GM23338 (cell line): ENCODE measurements at regions not wholly inside any gene's neighbourhood (a gene's known extent, or its start where the extent isn't known, plus 50 kb on each side); places are given as distances from the start of the nearest gene placed in this dataset.

Experiments
- ATAC-seq: fragments of 200-7000 bp; cut with Tn5 transposase; 3 replicates; pipeline ENCODE4 v1.9.1; 2020
- DNase-seq: peaks from one replicate; pipeline ENCODE4 v3.0.0-alpha.2; 2015; ENCODE audit warnings: low spot score
- H2AFZ ChIP-seq: fragments of 200-600 bp; sonication (generic); 2 replicates; pipeline ENCODE4 v1.8.0; 2016; ENCODE audit warnings: antibody characterized with exemption, mild to moderate bottlenecking, moderate library complexity
- H3F3A ChIP-seq: fragments of 200-600 bp; sonication (generic); replicated peaks from 2 replicates; pipeline ENCODE4 v1.8.0; 2017; ENCODE audit warnings: antibody characterized with exemption, mixed run types, low read depth
- H3K27ac ChIP-seq: fragments of 200-600 bp; sonication (generic); 2 replicates; pipeline ENCODE4 v1.6.1; 2016; ENCODE audit warnings: low read depth
- H3K27me3 ChIP-seq: fragments of 200-600 bp; sonication (generic); 2 replicates; pipeline ENCODE4 v1.8.0; 2016; ENCODE audit warnings: mild to moderate bottlenecking, mixed run types, moderate library complexity; ENCODE audit not compliant: insufficient read depth
- H3K36me3 ChIP-seq: fragments of 200-600 bp; sonication (generic); 2 replicates; pipeline ENCODE4 v1.8.0; 2016; ENCODE audit warnings: mild to moderate bottlenecking; ENCODE audit not compliant: insufficient read depth
- H3K4me1 ChIP-seq: fragments of 200-600 bp; sonication (generic); 2 replicates; pipeline ENCODE4 v1.8.0; 2016; ENCODE audit warnings: mild to moderate bottlenecking, moderate library complexity; ENCODE audit not compliant: insufficient read depth
- H3K4me2 ChIP-seq: fragments of 200-600 bp; sonication (generic); 2 replicates; pipeline ENCODE4 v1.7.1; 2017; ENCODE audit warnings: mixed run types
- H3K4me3 ChIP-seq: fragments of 200-600 bp; sonication (generic); 2 replicates; pipeline ENCODE4 v1.6.1; 2016; ENCODE audit warnings: mixed run types
- H3K79me2 ChIP-seq: fragments of 200-600 bp; sonication (generic); replicated peaks from 2 replicates; pipeline ENCODE4 v1.8.0; 2017; ENCODE audit warnings: mild to moderate bottlenecking; ENCODE audit not compliant: insufficient read depth
- H3K9me2 ChIP-seq: fragments of 200-600 bp; sonication (generic); 2 replicates; pipeline ENCODE4 v1.8.0; 2017; ENCODE audit not compliant: insufficient read depth
- H4K20me1 ChIP-seq: fragments of 200-600 bp; sonication (generic); replicated peaks from 2 replicates; pipeline ENCODE4 v1.8.0; 2017; ENCODE audit warnings: mild to moderate bottlenecking; ENCODE audit not compliant: insufficient read depth
- H3K27ac Mint-ChIP-seq: 2 replicates; pipeline ENCODE4 v1.8.0; 2020; ENCODE audit warnings: inconsistent platforms, mild to moderate bottlenecking, moderate library complexity, mixed read lengths
- H3K27me3 Mint-ChIP-seq: 3 replicates; pipeline ENCODE4 v1.8.0; 2022; ENCODE audit warnings: low read depth, mild to moderate bottlenecking, moderate library complexity, mixed read lengths, inconsistent platforms; ENCODE audit not compliant: insufficient read depth, poor library complexity
- H3K36me3 Mint-ChIP-seq: 3 replicates; pipeline ENCODE4 v1.8.0; 2021; ENCODE audit warnings: low read depth, mild to moderate bottlenecking, inconsistent platforms, moderate library complexity, mixed read lengths
- H3K4me1 Mint-ChIP-seq: 3 replicates; pipeline ENCODE4 v1.8.0; 2020; ENCODE audit warnings: mild to moderate bottlenecking, inconsistent platforms, mixed read lengths
- H3K4me3 Mint-ChIP-seq: 3 replicates; pipeline ENCODE4 v1.8.0; 2021; ENCODE audit warnings: moderate library complexity, mild to moderate bottlenecking, inconsistent platforms, mixed read lengths
- H3K9me3 Mint-ChIP-seq: 3 replicates; pipeline ENCODE4 v1.8.0; 2020; ENCODE audit warnings: moderate library complexity, mild to moderate bottlenecking, inconsistent platforms, mixed read lengths
- CREB1 ChIP-seq: fragments of 250-450 bp; sonication (Bioruptor Pico); IDR thresholded peaks from 2 replicates; pipeline ENCODE4 v1.5.0; 2020; ENCODE audit warnings: low read depth, mild to moderate bottlenecking, moderate library complexity
- EZH2 ChIP-seq: fragments of 200-600 bp; sonication (generic); IDR thresholded peaks from one replicate; pipeline ENCODE4 v1.8.0; 2017; ENCODE audit warnings: antibody characterized with exemption, mild to moderate bottlenecking, low read depth; ENCODE audit not compliant: unreplicated experiment
- NANOG ChIP-seq: IDR thresholded peaks from 2 replicates; pipeline ENCODE4 v1.6.1; 2016; ENCODE audit warnings: antibody characterized with exemption, borderline replicate concordance
- POLR2AphosphoS5 ChIP-seq: IDR thresholded peaks from 2 replicates; pipeline ENCODE4 v1.6.1; 2016; ENCODE audit warnings: antibody characterized with exemption, low read depth
- STAT1 ChIP-seq: IDR thresholded peaks from one replicate; pipeline ENCODE4 v1.6.1; 2016; ENCODE audit warnings: antibody characterized with exemption; ENCODE audit not compliant: unreplicated experiment
- TF ChIP-seq, protein P1 (sequence below), 2 experiments: fragments of 200-600 bp in 1 of 2; sonication (generic) in 1 of 2; conservative IDR thresholded peaks; 2 replicates each; pipeline versions ENCODE4 v1.5.1 to v1.6.1; 2016 to 2017; ENCODE audit warnings: antibody characterized with exemption in 2 of 2, low read depth in 2 of 2, mild to moderate bottlenecking in 2 of 2, moderate library complexity in 1 of 2
- TF ChIP-seq, protein P2 (sequence below): IDR thresholded peaks from one replicate; pipeline ENCODE4 v1.6.1; 2018; ENCODE audit warnings: antibody characterized with exemption; ENCODE audit not compliant: unreplicated experiment
- TF ChIP-seq, protein P3 (sequence below): fragments of 250-450 bp; sonication (Bioruptor Pico); IDR thresholded peaks from 2 replicates; pipeline ENCODE4 v1.5.0; 2020; ENCODE audit warnings: mild to moderate bottlenecking, moderate library complexity

DNA sequence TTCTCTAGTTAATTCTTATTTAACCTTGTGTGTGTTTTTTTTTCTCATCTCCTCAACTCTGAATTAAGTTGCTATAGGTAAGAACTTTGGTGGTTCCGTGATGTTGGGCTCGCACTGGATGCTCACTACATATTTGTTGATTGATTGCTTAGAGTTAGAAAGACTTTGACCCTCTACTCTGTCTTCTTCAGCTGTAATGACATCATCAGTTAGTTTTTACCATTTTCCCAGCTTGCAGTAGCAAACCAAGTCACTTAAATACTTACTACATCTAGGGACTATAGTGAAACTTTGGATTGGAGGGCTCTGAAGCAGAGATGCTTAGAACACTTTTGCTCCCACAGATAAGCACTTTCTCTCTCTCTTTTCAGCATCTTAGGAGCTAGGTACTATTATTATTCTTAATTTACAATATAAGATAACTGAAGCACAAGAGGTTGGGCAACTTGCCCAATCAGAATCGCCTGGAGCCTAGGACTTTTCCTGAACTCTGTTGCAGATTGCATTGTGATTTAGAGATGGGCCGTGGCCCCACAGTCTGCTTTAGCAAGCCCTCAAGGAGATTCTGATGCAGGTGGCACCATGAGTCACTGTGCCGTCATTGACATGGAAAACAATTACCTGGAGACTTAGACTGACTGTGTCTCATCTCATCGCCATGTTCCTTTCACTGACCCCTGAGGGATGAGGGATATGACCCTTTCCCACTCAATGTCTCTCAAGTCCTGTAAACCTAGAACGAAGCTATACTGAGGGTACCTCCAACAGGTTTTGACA is 471.9 kb upstream of the PODXL start (continued):
- TF ChIP-seq, protein P1, sequence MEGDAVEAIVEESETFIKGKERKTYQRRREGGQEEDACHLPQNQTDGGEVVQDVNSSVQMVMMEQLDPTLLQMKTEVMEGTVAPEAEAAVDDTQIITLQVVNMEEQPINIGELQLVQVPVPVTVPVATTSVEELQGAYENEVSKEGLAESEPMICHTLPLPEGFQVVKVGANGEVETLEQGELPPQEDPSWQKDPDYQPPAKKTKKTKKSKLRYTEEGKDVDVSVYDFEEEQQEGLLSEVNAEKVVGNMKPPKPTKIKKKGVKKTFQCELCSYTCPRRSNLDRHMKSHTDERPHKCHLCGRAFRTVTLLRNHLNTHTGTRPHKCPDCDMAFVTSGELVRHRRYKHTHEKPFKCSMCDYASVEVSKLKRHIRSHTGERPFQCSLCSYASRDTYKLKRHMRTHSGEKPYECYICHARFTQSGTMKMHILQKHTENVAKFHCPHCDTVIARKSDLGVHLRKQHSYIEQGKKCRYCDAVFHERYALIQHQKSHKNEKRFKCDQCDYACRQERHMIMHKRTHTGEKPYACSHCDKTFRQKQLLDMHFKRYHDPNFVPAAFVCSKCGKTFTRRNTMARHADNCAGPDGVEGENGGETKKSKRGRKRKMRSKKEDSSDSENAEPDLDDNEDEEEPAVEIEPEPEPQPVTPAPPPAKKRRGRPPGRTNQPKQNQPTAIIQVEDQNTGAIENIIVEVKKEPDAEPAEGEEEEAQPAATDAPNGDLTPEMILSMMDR (conservative IDR thresholded peaks at IDR 0.05; ENCODE audit: low read depth in 2 of 2): no peak
- TF ChIP-seq, protein P2, sequence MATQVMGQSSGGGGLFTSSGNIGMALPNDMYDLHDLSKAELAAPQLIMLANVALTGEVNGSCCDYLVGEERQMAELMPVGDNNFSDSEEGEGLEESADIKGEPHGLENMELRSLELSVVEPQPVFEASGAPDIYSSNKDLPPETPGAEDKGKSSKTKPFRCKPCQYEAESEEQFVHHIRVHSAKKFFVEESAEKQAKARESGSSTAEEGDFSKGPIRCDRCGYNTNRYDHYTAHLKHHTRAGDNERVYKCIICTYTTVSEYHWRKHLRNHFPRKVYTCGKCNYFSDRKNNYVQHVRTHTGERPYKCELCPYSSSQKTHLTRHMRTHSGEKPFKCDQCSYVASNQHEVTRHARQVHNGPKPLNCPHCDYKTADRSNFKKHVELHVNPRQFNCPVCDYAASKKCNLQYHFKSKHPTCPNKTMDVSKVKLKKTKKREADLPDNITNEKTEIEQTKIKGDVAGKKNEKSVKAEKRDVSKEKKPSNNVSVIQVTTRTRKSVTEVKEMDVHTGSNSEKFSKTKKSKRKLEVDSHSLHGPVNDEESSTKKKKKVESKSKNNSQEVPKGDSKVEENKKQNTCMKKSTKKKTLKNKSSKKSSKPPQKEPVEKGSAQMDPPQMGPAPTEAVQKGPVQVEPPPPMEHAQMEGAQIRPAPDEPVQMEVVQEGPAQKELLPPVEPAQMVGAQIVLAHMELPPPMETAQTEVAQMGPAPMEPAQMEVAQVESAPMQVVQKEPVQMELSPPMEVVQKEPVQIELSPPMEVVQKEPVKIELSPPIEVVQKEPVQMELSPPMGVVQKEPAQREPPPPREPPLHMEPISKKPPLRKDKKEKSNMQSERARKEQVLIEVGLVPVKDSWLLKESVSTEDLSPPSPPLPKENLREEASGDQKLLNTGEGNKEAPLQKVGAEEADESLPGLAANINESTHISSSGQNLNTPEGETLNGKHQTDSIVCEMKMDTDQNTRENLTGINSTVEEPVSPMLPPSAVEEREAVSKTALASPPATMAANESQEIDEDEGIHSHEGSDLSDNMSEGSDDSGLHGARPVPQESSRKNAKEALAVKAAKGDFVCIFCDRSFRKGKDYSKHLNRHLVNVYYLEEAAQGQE: no peak

DNA sequence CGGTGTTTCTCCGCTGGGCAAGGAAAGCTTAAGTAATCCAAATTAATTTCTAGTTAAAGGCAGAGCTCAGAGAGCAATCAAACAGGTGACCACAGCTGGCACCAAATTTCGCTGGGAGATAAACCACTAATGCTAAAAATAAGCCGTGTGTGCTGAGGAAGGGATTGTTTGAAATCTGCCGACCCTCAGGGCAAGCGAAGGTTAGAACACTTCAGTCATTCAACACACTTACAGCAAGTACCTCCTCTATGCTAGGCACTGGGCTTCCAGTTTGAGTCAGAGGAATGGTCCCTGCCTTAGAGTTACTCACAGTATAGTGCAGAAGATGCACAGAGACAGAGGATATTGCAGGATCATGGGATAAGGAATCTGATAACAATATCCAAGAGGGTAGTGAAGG is 467.9 kb upstream of the PODXL start:
- no peaks in the 10 kb centered on the region for H3K4me1 ChIP-seq
- Mint-ChIP-seq H3K4me3 (no peak overlapping the region), H3K27ac (no peak overlapping the region), H3K9me3 (peaks cover 10% of the 10 kb centered on the region), H3K27me3 (peaks cover 5% of the 10 kb centered on the region), H3K4me1 (no peaks in the 10 kb centered on the region), H3K36me3 (peaks cover 5% of the 10 kb centered on the region)
- no peaks in the 10 kb centered on the region for H4K20me1 ChIP-seq
- H3K27ac ChIP-seq: no peak overlapping the region
- no peaks in the 10 kb centered on the region for H3K36me3 ChIP-seq
- H3K79me2 ChIP-seq: no peaks in the 10 kb centered on the region
- no peak overlapping the region for H3K4me2 ChIP-seq
- H3F3A ChIP-seq: no peaks in the 10 kb centered on the region
- no peak for DNase-seq
- H3K4me3 ChIP-seq: no peak overlapping the region
- no peaks in the 10 kb centered on the region for H3K9me2 ChIP-seq
- no peak for ATAC-seq
- H2AFZ ChIP-seq: no peak overlapping the region
- no peaks in the 10 kb centered on the region for H3K27me3 ChIP-seq
- TF ChIP-seq, protein P1 (conservative IDR thresholded peaks at IDR 0.05; ENCODE audit: low read depth in 2 of 2): no peak
- TF ChIP-seq CREB1 (CRISPR knock-in tag) (no peak), NANOG (no peak), POLR2AphosphoS5 (no peak), EZH2 (no peak), STAT1 (no peak)
- TF ChIP-seq, protein P3, sequence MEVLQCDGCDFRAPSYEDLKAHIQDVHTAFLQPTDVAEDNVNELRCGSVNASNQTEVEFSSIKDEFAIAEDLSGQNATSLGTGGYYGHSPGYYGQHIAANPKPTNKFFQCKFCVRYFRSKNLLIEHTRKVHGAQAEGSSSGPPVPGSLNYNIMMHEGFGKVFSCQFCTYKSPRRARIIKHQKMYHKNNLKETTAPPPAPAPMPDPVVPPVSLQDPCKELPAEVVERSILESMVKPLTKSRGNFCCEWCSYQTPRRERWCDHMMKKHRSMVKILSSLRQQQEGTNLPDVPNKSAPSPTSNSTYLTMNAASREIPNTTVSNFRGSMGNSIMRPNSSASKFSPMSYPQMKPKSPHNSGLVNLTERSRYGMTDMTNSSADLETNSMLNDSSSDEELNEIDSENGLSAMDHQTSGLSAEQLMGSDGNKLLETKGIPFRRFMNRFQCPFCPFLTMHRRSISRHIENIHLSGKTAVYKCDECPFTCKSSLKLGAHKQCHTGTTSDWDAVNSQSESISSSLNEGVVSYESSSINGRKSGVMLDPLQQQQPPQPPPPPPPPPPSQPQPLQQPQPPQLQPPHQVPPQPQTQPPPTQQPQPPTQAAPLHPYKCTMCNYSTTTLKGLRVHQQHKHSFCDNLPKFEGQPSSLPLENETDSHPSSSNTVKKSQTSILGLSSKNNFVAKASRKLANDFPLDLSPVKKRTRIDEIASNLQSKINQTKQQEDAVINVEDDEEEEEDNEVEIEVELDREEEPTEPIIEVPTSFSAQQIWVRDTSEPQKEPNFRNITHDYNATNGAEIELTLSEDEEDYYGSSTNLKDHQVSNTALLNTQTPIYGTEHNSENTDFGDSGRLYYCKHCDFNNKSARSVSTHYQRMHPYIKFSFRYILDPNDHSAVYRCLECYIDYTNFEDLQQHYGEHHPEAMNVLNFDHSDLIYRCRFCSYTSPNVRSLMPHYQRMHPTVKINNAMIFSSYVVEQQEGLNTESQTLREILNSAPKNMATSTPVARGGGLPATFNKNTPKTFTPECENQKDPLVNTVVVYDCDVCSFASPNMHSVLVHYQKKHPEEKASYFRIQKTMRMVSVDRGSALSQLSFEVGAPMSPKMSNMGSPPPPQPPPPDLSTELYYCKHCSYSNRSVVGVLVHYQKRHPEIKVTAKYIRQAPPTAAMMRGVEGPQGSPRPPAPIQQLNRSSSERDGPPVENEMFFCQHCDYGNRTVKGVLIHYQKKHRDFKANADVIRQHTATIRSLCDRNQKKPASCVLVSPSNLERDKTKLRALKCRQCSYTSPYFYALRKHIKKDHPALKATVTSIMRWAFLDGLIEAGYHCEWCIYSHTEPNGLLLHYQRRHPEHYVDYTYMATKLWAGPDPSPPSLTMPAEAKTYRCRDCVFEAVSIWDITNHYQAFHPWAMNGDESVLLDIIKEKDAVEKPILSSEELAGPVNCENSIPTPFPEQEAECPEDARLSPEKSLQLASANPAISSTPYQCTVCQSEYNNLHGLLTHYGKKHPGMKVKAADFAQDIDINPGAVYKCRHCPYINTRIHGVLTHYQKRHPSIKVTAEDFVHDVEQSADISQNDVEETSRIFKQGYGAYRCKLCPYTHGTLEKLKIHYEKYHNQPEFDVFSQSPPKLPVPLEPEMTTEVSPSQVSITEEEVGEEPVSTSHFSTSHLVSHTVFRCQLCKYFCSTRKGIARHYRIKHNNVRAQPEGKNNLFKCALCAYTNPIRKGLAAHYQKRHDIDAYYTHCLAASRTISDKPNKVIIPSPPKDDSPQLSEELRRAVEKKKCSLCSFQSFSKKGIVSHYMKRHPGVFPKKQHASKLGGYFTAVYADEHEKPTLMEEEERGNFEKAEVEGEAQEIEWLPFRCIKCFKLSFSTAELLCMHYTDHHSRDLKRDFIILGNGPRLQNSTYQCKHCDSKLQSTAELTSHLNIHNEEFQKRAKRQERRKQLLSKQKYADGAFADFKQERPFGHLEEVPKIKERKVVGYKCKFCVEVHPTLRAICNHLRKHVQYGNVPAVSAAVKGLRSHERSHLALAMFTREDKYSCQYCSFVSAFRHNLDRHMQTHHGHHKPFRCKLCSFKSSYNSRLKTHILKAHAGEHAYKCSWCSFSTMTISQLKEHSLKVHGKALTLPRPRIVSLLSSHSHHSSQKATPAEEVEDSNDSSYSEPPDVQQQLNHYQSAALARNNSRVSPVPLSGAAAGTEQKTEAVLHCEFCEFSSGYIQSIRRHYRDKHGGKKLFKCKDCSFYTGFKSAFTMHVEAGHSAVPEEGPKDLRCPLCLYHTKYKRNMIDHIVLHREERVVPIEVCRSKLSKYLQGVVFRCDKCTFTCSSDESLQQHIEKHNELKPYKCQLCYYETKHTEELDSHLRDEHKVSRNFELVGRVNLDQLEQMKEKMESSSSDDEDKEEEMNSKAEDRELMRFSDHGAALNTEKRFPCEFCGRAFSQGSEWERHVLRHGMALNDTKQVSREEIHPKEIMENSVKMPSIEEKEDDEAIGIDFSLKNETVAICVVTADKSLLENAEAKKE (CRISPR knock-in tag): no peak
